ENCODE measurements at regions not wholly inside any gene's neighbourhood (a gene's known extent, or its start where the extent isn't known, plus 50 kb on each side); places are given as distances from the start of the nearest gene placed in this dataset.
"Not testable (repeated sequence)": the region's sequence is repeated elsewhere in the genome, so short reads cannot be mapped to it uniquely, and the experiment has no call there.

DNA sequence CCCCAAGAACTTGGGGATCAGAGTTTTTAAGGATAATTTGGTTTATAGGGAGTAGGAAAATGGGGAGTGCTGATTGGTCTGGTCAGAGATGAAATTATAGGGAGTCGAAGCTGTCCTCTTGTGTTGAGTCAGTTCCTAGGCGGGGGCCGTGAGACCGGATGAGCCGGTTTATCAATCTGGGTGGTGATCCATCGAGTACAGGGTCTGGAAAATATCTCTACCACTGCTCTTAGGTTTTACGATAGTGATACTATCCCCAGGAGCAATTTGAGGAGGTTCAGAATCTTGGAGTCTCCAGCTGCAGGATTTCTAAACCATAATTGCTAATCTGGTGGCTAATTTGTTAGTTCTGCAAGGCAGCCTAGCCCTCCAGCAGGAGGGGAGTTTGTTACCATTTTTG, 403.4 kb downstream of the CDH11 start:
- DNase-seq = no peak

DNA sequence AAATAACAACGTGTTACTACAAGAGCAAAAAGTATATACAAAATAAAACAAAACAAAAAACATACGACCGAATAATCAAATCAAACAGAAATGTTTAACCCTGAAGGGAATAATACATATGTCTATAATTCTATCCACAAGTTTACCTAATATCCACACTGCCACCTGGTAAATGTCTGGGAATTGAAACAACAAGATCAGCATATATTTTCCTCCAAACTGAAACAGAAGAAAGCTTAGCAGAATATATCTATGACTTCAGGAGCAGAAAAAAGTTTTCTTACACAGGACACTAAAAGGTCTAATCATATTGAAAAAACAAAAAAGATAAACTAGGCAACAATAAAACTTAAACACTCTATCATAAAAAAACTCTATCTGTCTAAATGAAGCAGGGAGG, 404.0 kb downstream of the CDH11 start:
- DNase-seq = no peak

DNA sequence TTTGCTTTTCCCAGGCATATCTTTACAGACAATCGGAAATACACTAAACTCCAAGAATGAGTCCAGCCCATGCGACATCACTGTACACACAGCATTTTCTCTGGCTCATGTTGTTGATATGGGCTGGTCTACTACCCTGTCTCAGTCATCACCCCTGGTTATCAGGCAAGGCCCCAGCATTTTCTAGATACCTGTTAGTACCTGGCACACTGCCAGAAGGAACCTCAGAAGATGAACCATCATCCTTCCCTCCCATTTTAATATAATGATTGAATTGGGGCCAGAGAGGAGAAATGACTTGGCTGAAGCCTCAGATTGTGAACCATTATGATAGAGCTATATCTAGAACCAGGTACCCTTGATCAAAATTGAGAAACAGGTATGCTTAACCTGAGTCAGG, 406.2 kb downstream of the CDH11 start:
- DNase-seq = no peak

DNA sequence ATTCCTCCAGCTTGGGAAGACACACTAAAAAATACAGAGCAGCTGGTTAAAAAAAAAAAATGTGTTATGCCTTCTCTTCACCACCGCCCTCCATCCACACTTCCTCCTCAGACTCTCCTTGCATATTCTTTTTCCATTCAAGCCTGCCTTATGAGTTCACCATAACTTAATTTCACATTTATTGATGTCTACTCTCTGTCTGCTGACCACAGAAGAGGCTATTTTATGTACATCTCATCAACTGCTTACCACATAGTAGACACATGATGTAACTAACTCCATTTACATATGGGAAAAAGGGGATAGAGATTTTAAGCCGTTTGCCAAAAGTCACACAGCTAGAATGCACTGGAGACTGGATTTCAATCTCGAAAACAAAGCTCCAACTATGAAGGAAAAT, 409.8 kb downstream of the CDH11 start:
- no peak for DNase-seq

DNA sequence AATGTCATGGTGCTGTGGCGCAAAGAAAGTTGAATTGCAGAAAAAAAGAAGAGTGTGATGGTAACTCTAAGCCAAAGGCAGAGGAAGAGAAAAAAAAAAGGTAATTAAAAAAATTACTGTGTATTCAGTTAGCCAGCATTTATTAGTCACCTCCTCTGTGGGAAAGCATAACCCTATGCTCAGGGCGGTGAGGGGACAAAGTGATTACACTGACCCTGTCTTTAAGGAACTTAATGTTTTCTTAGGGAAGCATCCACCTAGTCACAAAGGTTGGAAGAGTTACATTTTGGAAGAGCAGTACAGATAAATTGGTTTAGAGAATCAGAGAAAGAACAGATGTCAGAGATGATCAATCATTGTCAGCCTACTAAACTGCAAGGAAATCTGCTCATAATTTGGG, 410.3 kb downstream of the CDH11 start:
- no peak for DNase-seq

DNA sequence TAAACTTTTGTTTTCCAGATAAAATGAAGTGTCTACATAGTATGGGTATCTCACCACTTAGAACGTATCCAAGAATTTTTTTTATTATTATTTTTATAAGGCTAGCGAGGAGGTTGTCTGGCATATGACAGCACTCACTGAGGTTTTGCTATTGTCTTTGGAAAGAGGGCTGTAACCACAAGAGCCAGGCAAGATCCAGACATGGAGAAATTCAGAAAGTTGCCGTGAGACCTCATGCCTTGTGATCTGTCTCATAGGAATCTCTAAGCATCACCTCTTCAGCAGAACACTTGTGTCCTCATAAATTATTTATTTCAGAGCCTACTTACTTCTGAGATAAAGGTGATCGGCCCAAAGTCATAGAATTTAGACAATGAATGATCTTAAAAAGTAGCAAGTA, 410.8 kb downstream of the CDH11 start:
- DNase-seq = no peak

DNA sequence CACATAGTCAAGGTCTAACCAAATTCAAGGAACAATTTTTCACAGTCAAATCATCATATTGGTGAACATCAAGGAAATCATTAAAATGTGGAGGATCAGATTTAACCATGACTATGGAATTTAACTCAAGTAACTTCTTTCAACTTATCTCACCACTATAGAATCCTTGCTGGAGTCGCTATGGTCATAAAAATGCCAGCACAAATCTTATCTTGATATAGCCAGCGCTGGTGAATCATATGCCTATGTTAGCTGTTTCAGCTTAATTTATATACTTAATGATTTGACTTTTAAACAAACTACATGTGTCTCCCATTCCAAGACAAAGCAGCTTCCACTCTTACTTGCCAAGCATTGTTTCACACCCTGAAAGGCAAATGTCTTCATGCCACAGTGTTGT, 416.4 kb downstream of the CDH11 start:
- DNase-seq = no peak

DNA sequence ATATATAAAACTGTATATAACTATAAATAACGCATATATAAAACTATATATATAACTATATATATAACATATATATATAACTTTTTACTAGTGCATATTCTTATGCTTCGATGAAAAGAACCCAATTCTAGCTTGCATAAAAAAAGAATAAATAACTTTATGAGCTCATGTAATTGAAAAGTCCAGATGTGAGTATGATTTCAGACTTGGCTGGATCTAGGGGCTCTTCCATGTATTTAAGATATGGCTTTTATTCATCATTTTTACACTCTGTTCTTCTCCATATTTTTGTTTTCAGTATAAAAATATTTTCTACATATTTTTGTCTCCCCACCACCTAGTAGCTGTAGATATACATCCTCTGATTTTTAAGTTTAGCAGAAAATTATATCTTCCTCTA, 417.5 kb downstream of the CDH11 start:
- no peak for DNase-seq

DNA sequence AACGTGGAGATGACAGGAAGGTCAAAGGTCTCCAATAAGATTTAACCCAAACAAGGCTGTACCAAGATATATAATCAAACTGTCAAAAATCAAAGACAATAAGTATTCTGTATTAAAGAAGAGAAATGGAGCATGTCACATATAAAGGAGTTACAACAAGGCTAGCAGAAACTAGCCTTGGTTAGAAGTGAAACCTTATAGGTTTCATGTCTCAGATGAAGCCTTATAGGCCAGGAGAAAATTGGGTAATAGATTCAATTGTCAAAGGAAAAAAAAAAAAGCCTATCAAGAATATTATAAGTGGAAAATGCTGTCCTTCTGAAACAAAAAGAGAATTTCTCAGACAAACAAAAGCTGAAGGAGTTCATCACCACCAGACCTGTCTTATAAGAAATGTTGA, 419.4 kb downstream of the CDH11 start:
- DNase-seq = no peak

DNA sequence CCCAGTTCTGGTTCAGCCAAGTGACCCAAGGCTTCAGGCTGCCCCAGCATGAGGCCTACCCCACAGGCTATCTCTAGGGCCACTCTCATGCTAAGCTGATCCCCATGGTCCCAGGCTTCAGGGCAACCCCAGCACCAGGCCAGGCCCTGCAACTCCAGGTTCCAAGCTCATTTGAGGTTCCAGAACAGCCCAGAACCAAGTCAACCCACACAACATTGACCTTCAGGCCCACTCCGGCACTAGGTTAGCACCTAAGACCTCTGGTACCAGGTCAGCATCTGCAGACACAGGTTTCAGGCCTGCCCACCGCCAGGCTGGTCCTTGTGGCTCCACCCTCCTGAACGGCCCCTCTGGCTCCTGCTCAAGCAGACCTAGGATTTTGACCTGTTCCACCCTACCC, 421.2 kb downstream of the CDH11 start:
- no peak for DNase-seq

DNA sequence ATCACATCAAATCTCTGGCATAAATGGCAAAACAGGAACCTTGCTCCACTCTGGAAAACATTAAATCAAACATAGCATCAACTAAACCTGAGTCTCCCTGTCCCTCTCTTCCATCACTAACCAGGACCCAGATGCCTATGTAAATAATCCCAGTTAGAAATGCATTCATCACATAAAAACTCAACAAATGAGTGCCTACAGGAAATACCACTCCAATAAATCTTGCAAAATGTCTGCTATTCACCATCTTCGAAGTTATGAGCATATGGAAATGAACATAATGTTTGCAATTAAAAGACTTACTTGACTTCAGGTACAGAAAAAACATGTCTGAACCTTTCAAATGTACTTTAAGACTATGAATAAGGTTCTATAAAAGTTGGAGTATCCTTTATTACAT, 425.0 kb downstream of the CDH11 start:
- DNase-seq = no peak

DNA sequence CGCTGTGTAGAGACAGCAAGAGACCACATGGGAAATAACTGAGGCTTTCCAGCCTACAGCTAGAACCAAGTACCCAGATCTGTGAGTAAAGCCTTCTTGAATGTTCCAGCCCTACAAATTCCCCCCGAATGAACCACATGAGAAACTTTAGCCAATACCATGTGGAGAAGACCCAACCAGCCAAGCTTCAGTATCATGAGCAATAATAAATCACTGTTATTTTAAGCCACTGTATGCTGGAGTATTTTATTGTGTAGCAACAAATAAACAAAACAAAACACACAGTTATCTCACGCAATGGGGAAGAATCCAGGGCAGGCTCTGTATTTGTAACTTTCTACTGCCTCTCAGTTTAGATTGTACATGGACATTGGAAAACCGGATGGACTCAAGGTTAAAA, 426.2 kb downstream of the CDH11 start:
- DNase-seq = no peak

DNA sequence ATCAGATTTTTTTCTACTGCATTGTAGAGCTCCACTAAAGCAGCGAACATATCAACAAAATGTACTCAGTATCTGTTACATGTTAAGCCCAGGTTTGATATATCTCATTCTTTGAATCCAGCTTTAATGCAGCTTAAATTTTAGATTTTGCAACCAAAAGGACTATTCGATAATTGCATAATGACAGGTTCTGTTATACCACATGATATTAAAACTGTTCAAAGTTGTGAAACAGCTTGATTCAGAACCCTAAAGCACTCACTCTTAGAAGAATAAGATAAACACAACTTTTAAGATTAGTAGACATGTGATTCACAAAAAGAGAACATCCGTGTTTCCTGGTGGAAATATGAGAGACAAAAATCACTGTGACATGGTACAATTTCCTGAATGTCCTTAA, 427.9 kb downstream of the CDH11 start:
- DNase-seq = no peak

DNA sequence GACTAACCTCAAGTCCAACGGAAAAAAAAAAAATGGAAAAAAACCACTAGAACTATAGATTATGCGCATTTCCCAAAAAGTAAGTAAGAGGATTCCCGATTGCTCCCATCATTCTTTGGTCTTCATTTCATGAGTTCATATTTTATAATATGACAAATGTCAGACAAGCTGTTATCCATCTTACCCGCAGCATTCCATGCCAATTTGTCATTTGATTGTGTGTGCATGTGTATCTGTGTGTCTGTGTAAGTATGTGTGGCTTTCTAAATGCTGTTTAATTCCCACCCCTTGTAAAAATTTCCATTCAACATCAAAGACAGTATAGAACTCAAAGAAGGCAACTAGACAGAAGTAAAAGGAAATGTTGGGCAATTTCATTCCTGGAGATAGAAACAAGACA, 434.1 kb downstream of the CDH11 start:
- no peak for DNase-seq

DNA sequence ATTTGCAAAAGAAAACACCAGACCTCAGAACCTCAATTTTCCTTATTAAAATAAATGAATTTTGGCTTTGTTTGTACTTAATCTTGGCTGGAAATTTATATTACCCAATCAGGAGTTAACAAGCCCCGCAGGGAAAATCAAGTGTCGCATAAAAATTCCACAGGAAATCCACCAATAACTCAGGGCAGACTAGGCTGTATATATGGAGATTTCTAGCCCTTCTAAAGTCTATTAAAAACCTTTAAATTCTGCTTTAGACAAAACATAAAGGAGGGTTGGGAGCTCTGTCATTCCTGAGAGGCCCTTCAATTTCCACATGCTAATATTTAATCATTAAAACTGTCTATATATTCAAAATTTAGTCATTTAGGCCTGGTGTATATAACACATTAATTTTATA, 434.7 kb downstream of the CDH11 start:
- no peak for DNase-seq

DNA sequence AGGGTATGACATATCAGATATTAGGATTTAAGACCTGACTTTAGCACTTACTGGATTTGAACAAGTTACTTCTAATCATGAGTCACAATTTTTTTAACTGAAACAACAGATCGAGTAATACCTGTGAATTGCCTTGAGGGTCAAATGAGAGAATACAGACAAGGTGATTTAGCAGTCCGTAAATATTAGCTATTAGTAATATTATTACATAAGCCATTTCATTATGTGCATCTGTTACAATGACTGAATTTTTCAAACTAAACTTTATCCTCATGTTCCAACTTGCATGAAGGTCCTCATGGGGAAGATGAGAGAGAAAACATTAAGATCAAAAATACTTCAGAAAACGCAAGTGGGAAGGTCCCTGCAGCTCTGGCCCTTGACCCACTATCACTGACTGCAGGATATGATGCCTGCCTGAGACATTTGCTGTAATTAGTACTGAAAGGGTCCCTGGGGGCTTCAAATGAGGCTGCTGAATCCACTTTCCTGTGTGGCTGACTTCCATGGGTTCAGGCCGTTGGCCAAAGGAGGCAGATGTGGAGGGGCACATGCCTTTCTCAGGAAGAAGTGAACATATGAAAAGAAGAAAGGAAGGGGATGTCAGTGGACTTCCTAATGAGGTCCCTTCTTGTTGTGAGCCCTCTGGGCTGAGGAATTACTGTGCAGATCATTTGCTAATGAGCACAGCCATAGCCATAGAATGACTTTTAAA, 441.7 kb downstream of the CDH11 start:
- DNase-seq = no peak

DNA sequence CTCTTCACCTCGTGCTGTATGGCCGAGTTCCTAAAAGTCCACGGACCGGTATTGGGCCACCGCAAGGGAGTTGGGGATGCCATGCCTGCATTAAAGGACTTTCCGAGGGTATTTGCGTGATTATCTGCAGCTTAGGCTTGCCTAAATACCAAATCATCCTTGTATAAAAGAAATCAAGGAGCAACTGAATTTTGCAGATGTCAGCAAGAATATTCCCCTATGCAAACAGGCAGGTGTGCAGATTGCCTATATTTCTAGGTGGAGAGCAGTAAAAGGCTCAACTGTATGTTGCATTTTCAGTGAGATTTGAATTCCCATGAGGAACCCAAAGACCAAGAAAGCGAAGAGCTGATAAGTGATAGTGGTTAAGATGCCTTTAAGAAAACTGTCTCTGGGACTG, 452.3 kb downstream of the CDH11 start:
- DNase-seq = no peak

DNA sequence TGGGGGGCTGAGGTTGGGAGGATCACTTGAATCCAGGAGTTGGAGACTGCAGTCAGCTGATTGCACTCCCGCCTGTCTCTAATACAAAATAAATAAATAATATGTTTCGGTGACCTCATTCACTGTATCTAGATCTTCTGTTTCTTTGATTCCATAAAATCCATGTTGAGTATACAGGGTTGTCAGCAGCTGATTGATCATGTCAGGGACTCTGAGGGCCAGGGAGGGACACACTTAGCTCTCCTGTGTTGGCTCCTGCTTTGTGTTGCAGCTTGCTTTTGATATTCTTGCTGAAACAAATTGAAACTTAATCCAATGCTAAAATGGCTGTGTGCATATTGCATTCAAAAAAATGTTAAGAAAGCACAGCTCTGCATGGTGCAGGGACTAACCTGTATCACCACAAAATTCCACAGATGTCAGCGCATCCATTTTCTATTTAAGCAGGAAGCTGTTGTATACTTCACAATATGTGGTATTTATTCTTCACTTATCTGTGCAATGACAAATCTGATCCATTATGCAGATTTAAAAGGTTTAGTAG, 454.5 kb downstream of the CDH11 start:
- DNase-seq = no peak

DNA sequence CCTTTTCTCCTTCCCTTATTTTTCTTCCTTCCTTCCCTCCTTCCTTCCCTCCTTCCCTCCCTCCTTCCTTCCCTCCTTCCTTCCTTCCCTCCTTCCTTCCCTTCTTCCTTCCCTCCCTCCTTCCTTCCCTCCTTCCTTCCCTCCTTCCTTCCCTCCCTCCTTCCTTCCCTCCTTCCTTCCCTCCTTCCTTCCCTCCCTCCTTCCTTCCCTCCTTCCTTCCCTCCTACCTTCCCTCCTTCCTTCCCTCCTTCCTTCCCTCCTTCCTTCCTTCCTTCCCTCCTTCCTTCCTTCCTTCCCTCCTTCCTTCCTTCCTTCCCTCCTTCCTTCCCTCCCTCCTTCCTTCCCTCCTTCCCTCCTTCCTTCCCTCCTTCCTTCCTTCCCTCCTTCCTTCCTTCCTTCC, 459.6 kb downstream of the CDH11 start:
- DNase-seq = not testable (repeated sequence)

DNA sequence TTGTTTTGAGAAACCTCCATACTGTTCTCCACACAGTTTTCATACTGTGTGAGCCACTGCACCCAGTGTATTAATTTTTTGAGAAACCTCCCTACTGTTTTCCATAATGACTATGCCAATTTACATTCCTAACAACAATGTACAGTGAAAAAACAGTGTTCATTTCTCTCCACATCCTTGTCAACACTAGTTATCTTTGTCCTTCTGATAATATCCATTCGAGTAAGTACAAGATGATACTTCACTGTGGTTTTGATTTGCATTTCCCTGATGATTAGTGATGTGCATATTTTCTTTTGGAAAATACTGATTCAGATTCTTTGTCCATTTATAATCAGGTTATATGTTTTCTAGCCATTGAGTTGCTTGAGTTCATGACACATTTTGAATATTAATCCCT, 462.0 kb downstream of the CDH11 start:
- DNase-seq = no peak

DNA sequence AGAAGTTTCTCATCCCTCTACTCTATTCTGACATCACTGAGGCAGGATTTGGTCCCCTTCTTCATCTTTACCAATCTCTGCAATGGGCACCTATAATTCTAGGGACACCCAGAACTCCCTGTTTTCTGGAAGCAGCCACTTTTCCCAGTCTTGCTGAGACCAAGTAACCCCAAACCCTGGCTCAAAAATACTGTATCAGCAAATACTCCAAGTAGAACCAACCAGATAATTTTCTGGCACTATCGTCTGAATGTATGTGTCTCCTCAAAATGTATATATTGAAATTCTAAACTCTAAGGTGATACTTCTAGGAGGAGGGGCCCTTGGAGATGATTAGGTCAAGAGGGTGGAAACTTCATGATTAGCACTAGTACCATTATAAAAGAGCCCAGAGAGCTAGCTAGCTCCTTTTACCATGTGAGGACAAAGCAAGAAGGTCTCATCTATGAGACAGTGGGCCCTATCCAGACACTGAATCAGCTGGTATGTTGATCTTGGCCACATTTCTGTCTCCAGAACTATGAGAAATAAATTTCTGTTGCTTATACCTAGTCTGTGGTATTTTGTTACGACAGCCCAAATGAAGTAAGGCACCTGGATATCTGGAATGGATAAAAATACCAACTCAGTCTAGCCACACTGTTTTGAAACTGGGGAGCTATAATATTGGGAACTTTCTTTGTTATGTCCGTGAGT, 464.4 kb downstream of the CDH11 start:
- DNase-seq = no peak

DNA sequence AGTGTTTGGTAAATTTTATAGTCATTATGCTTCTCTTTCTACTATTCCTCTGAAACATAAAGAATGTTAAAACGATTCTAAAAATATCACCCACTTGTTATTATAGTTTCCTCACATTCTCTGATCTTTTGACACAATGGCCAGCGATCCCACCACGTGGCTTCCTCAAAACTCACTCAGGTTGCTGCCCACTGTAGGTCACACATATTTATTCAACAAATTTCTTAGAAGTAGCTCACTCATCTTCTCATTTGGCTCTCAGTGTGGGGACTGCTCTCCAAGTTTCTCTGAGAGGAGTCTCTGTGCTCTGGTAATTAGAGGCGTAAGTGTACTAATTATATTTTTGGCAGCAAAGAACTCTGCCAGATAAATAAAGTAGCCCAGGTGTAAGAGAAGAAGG, 465.4 kb downstream of the CDH11 start:
- DNase-seq = no peak

DNA sequence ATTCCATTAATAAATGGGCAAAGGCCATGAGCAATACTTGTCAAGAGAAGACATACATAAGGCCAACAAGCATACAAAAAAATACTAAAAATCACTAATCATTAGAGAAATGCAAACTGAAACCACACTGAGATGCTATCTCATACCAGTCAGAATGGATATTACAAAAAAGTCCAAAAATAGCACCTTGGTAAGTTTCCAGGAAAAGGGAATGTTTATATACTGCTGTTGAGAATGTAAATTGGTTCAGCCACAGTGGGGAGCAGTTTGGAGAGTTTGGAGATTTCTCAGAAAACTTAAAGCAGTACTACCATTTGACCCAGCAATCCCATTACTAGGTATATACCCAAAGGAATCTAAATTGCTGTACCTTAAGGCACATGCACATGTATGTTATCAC, 467.7 kb downstream of the CDH11 start:
- no peak for DNase-seq

DNA sequence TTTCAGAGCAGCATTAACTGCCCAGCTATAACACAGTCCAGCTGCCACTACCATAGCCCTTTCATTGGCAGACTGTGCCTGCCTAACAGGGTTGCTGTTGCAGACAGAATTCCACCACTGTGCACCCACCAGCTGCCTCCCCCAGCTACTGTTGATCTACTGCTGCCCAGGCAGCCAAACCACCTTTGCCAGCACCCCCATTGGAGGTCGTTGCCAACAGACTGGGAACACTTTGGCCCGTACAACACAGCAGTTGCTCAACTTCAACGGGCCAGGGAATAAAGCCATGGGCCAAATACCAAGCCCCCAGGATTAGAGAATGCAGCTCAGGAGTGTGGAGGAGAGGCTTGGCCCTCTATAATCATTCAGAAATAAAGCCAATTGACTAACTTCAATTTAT, 473.6 kb downstream of the CDH11 start:
- no peak for DNase-seq

DNA sequence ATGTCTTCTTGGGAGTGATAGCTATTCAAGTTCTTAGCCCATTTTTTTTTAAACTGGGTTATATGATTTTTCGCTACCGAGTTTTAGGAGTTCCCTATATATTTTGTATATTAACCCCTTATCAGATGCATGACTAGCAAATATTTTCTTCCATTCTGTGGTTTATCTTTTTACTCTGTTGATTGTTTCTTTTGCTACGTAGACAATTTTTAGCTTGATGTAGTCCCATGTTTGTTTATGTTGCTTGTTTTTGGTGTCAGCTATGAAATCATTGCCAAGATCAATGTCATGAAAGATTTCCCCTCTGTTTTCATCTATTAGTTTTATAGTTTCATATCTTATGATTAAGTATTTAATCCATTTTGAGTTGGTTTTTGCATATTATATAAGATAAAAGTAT, 480.5 kb downstream of the CDH11 start:
- DNase-seq = no peak
